H9 (cell line): ENCODE measurements at regions not wholly inside any gene's neighbourhood (a gene's known extent, or its start where the extent isn't known, plus 50 kb on each side); places are given as distances from the start of the nearest gene placed in this dataset.

ENCODE experiments used
- DNase-seq: peaks from one replicate; pipeline ENCODE4 v3.0.0-alpha.2; 2017
- H2AFZ ChIP-seq: one replicate; pipeline ENCODE4 v1.6.1; 2013; ENCODE audit warnings: mild to moderate bottlenecking, low read length, control low read depth, moderate library complexity
- H2AK5ac ChIP-seq: 2 replicates; pipeline ENCODE4 v1.6.1; 2013; ENCODE audit warnings: low read length, control low read depth, mixed read lengths; ENCODE audit not compliant: insufficient read length
- H2BK120ac ChIP-seq: one replicate; pipeline ENCODE4 v1.6.1; 2013; ENCODE audit warnings: low read depth, mild to moderate bottlenecking, low read length, control low read depth, inconsistent platforms; ENCODE audit not compliant: poor library complexity, severe bottlenecking
- H2BK12ac ChIP-seq: 2 replicates; pipeline ENCODE4 v1.6.1; 2013; ENCODE audit warnings: low read length, control low read depth, mixed read lengths, low read depth; ENCODE audit not compliant: insufficient read length
- H2BK15ac ChIP-seq: 2 replicates; pipeline ENCODE4 v1.6.1; 2013; ENCODE audit warnings: low read depth, low read length, control low read depth
- H2BK20ac ChIP-seq: one replicate; pipeline ENCODE4 v1.6.1; 2013; ENCODE audit warnings: low read depth, mild to moderate bottlenecking, low read length, control low read depth, inconsistent platforms; ENCODE audit not compliant: poor library complexity, severe bottlenecking
- H2BK5ac ChIP-seq: 2 replicates; pipeline ENCODE4 v1.6.1; 2013; ENCODE audit warnings: low read length, control low read depth, mixed read lengths; ENCODE audit not compliant: insufficient read length
- H3K14ac ChIP-seq: 2 replicates; pipeline ENCODE4 v1.6.1; 2013; ENCODE audit warnings: low read length, control low read depth; ENCODE audit not compliant: insufficient read depth
- H3K18ac ChIP-seq: 2 replicates; pipeline ENCODE4 v1.6.1; 2013; ENCODE audit warnings: low read depth, mild to moderate bottlenecking, mixed read lengths, low read length, control low read depth; ENCODE audit not compliant: insufficient read length
- H3K23ac ChIP-seq: 2 replicates; pipeline ENCODE4 v1.6.1; 2013; ENCODE audit warnings: low read length, control low read depth, mixed read lengths, low read depth; ENCODE audit not compliant: insufficient read length
- H3K23me2 ChIP-seq: 2 replicates; pipeline ENCODE4 v1.6.1; 2013; ENCODE audit warnings: low read depth, mild to moderate bottlenecking, mixed read lengths, low read length, control low read depth; ENCODE audit not compliant: insufficient read length, poor library complexity, severe bottlenecking
- H3K27ac ChIP-seq: 2 replicates; pipeline ENCODE4 v1.5.1; 2013; ENCODE audit warnings: low read length, control low read depth, mixed read lengths, low read depth; ENCODE audit not compliant: insufficient read length
- H3K27me3 ChIP-seq: 2 replicates; pipeline ENCODE4 v1.6.1; 2013; ENCODE audit warnings: low read length, control low read depth, inconsistent platforms; ENCODE audit not compliant: insufficient read depth
- H3K4ac ChIP-seq: 2 replicates; pipeline ENCODE4 v1.6.1; 2013; ENCODE audit warnings: low read depth, mild to moderate bottlenecking, control low read depth, inconsistent platforms, low read length, moderate library complexity
- H3K4me1 ChIP-seq: 2 replicates; pipeline ENCODE4 v1.6.1; 2013; ENCODE audit warnings: low read length, control low read depth, inconsistent platforms; ENCODE audit not compliant: insufficient read depth
- H3K4me2 ChIP-seq: 2 replicates; pipeline ENCODE4 v1.6.1; 2013; ENCODE audit warnings: low read length, control low read depth, mixed read lengths; ENCODE audit not compliant: insufficient read length, insufficient read depth
- H3K56ac ChIP-seq: 2 replicates; pipeline ENCODE4 v1.6.1; 2013; ENCODE audit warnings: low read depth, mild to moderate bottlenecking, mixed read lengths, low read length, control low read depth; ENCODE audit not compliant: insufficient read length
- H3K79me1 ChIP-seq: 2 replicates; pipeline ENCODE4 v1.6.1; 2013; ENCODE audit warnings: low read depth, mild to moderate bottlenecking, moderate library complexity, low read length, control low read depth, inconsistent platforms; ENCODE audit not compliant: insufficient read depth, poor library complexity, severe bottlenecking
- H3K79me2 ChIP-seq: 2 replicates; pipeline ENCODE4 v1.6.1; 2013; ENCODE audit warnings: low read length, control low read depth, inconsistent platforms; ENCODE audit not compliant: insufficient read depth
- H3K9ac ChIP-seq: 2 replicates; pipeline ENCODE4 v1.6.1; 2013; ENCODE audit warnings: low read length, control low read depth, mixed read lengths; ENCODE audit not compliant: insufficient read length; ENCODE audit errors: extremely low read depth
- H3K9me3 ChIP-seq: one replicate; pipeline ENCODE4 v1.6.1; 2013; ENCODE audit warnings: low read depth, low read length, inconsistent platforms; ENCODE audit not compliant: control insufficient read depth
- H3T11ph ChIP-seq: one replicate; pipeline ENCODE4 v1.6.1; 2013; ENCODE audit warnings: mild to moderate bottlenecking, low read length, control low read depth, inconsistent platforms
- H4K20me1 ChIP-seq: one replicate; pipeline ENCODE4 v1.6.1; 2013; ENCODE audit not compliant: control insufficient read depth, insufficient read length, insufficient read depth
- H4K5ac ChIP-seq: 2 replicates; pipeline ENCODE4 v1.6.1; 2013; ENCODE audit warnings: low read depth, mild to moderate bottlenecking, mixed read lengths, low read length, control low read depth; ENCODE audit not compliant: insufficient read length
- H4K8ac ChIP-seq: replicated peaks from 2 replicates; pipeline ENCODE4 v1.6.1; 2013; ENCODE audit warnings: low read length, control low read depth, mixed read lengths, low read depth; ENCODE audit not compliant: insufficient read length
- H4K91ac ChIP-seq: 2 replicates; pipeline ENCODE4 v1.6.1; 2013; ENCODE audit warnings: low read depth, mild to moderate bottlenecking, moderate library complexity, mixed read lengths, low read length, control low read depth; ENCODE audit not compliant: insufficient read length
- H3K27ac Mint-ChIP-seq, 3 experiments: 2 replicates in 2 of 3; 3 replicates in 1 of 3; pipeline ENCODE4 v1.8.0; 2020 to 2021; ENCODE audit warnings: mixed read lengths in 3 of 3, mild to moderate bottlenecking in 1 of 3, moderate library complexity in 1 of 3
- H3K27me3 Mint-ChIP-seq: 2 replicates; pipeline ENCODE4 v1.8.0; 2021; ENCODE audit warnings: low read depth, mild to moderate bottlenecking, moderate library complexity, mixed read lengths
- H3K36me3 Mint-ChIP-seq, 3 experiments: 2 replicates in 2 of 3; 3 replicates in 1 of 3; pipeline ENCODE4 v1.8.0; 2020 to 2021; ENCODE audit warnings: low read depth in 3 of 3, mixed read lengths in 3 of 3; ENCODE audit not compliant: insufficient read depth in 1 of 3
- H3K4me1 Mint-ChIP-seq, 2 experiments: 2 replicates each; pipeline ENCODE4 v1.8.0; 2020; ENCODE audit warnings: mixed read lengths in 2 of 2
- H3K4me3 Mint-ChIP-seq, 2 experiments: 2 replicates in 1 of 2; 3 replicates in 1 of 2; pipeline ENCODE4 v1.8.0; 2020 to 2021; ENCODE audit warnings: mild to moderate bottlenecking in 2 of 2, mixed read lengths in 2 of 2, moderate library complexity in 1 of 2
- H3K9me3 Mint-ChIP-seq, 2 experiments: 2 replicates in 1 of 2; 3 replicates in 1 of 2; pipeline ENCODE4 v1.8.0; 2020; ENCODE audit warnings: mild to moderate bottlenecking in 2 of 2, mixed read lengths in 2 of 2, moderate library complexity in 1 of 2
- WGBS: extraction: QIAGEN DNeasy Blood & Tissue Kit; methylation state at CpG from one replicate; pipeline ENCODE4 v1.1.7; 2013; ENCODE audit warnings: missing lambda C conversion rate, low lambda C conversion rate, mixed read lengths; ENCODE audit not compliant: insufficient read length; ENCODE audit errors: extremely low coverage; 5-methylcytosine and 5-hydroxymethylcytosine counted together
- TF ChIP-seq, protein P1 (sequence below): fragments of 200-600 bp; sonication (generic); conservative IDR thresholded peaks from 3 replicates; pipeline ENCODE4 v1.8.0; 2021; ENCODE audit warnings: antibody characterized with exemption, mild to moderate bottlenecking

DNA sequence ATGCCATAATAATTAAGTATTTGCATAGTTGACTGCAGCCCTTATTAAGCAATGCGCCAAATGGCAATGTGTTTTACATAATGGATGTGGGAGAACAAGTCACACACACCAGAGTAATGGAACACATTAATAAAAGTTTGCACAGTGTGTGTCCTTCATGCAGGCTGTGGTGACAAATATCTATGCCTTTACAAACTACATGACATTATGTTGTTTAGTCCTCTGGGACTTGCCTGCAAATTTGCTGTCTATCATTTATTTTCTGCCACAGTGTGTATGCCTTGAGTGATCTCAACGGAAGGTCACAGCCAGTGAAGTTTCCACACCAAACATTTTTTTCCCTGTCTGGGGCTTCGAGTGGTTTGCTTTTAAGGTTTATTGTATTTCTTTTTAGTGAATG, 175.2 kb upstream of the TMEFF2 start:
- Histone ChIP-seq H2BK12ac (no peak overlapping the region), H4K8ac (no peak overlapping the region), H2AFZ (no peak overlapping the region), H4K20me1 (no peaks in the 10 kb centered on the region), H3T11ph (no peak overlapping the region), H3K4ac (no peak overlapping the region), H3K56ac (no peak overlapping the region), H2BK5ac (no peak overlapping the region), H3K18ac (no peak overlapping the region), H3K79me1 (no peaks in the 10 kb centered on the region), H2BK20ac (no peak overlapping the region), H3K23ac (no peak overlapping the region), H3K27me3 (no peaks in the 10 kb centered on the region), H4K91ac (no peak overlapping the region), H3K27ac (no peak overlapping the region), H2BK15ac (no peak overlapping the region), H3K23me2 (no peaks in the 10 kb centered on the region), H4K5ac (no peak overlapping the region), H3K9ac (no peak overlapping the region), H2BK120ac (no peak overlapping the region), H3K4me2 (no peak overlapping the region), H3K4me1 (no peaks in the 10 kb centered on the region), H3K79me2 (no peaks in the 10 kb centered on the region), H2AK5ac (no peak overlapping the region), H3K14ac (no peak overlapping the region), H3K9me3 (no peaks in the 10 kb centered on the region)
- Mint-ChIP-seq H3K4me3 (no peak overlapping the region), H3K27ac (no peak overlapping the region; a peak in 1 of 7 replicates), H3K36me3 (no peaks in the 10 kb centered on the region), H3K9me3 (no peaks in the 10 kb centered on the region), H3K27me3 (no peaks in the 10 kb centered on the region; the same call in 1 of the 2 replicates), H3K4me1 (no peaks in the 10 kb centered on the region)
- no peak for DNase-seq
- TF ChIP-seq, protein P1, sequence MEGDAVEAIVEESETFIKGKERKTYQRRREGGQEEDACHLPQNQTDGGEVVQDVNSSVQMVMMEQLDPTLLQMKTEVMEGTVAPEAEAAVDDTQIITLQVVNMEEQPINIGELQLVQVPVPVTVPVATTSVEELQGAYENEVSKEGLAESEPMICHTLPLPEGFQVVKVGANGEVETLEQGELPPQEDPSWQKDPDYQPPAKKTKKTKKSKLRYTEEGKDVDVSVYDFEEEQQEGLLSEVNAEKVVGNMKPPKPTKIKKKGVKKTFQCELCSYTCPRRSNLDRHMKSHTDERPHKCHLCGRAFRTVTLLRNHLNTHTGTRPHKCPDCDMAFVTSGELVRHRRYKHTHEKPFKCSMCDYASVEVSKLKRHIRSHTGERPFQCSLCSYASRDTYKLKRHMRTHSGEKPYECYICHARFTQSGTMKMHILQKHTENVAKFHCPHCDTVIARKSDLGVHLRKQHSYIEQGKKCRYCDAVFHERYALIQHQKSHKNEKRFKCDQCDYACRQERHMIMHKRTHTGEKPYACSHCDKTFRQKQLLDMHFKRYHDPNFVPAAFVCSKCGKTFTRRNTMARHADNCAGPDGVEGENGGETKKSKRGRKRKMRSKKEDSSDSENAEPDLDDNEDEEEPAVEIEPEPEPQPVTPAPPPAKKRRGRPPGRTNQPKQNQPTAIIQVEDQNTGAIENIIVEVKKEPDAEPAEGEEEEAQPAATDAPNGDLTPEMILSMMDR = no peak
- WGBS = no CpG with 5 or more reads among the region's 3 CpGs
